OCI-LY1 (cell line): ENCODE measurements at regions not wholly inside any gene's neighbourhood (a gene's known extent, or its start where the extent isn't known, plus 50 kb on each side); places are given as distances from the start of the nearest gene placed in this dataset.

Experiments used
- H2AFZ ChIP-seq: fragments of 200-600 bp; sonication (generic), shearing (Covaris generic); 2 replicates; pipeline ENCODE4 v1.6.0; 2014; ENCODE audit warnings: antibody characterized with exemption, mild to moderate bottlenecking, low read length
- H3F3A ChIP-seq: fragments of 200-600 bp; sonication (generic), shearing (Covaris generic); 2 replicates; pipeline ENCODE4 v1.6.0; 2014; ENCODE audit warnings: mild to moderate bottlenecking, antibody characterized with exemption, low read length, moderate library complexity; ENCODE audit not compliant: insufficient read depth
- H3K27ac ChIP-seq: fragments of 200-600 bp; sonication (generic); 2 replicates; pipeline ENCODE4 v1.5.1; 2014; ENCODE audit warnings: low read length, mixed run types, mild to moderate bottlenecking, low read depth; ENCODE audit not compliant: poor library complexity, severe bottlenecking
- H3K27me3 ChIP-seq: fragments of 200-600 bp; sonication (generic); 2 replicates; pipeline ENCODE4 v1.6.0; 2014; ENCODE audit warnings: antibody characterized with exemption, mild to moderate bottlenecking, low read length, moderate library complexity; ENCODE audit not compliant: insufficient read depth
- H3K36me3 ChIP-seq: fragments of 200-600 bp; sonication (generic); 2 replicates; pipeline ENCODE4 v1.6.1; 2014; ENCODE audit warnings: mild to moderate bottlenecking, antibody characterized with exemption, low read length, moderate library complexity, mixed read lengths; ENCODE audit not compliant: insufficient read depth
- H3K4me1 ChIP-seq: fragments of 200-600 bp; sonication (generic); 2 replicates; pipeline ENCODE4 v1.5.1; 2014; ENCODE audit warnings: mild to moderate bottlenecking, low read length, moderate library complexity; ENCODE audit not compliant: insufficient read depth, severe bottlenecking
- H3K4me2 ChIP-seq: fragments of 200-600 bp; sonication (generic), shearing (Covaris generic); 2 replicates; pipeline ENCODE4 v1.6.1; 2014; ENCODE audit warnings: low read length
- H3K4me3 ChIP-seq: fragments of 200-600 bp; sonication (generic); 2 replicates; pipeline ENCODE4 v1.5.1; 2014; ENCODE audit warnings: low read length, low read depth, mild to moderate bottlenecking, mixed read lengths; ENCODE audit not compliant: poor library complexity, severe bottlenecking
- H3K79me2 ChIP-seq: fragments of 200-600 bp; shearing (Covaris generic); 2 replicates; pipeline ENCODE4 v1.6.1; 2016; ENCODE audit warnings: mixed run types, low read length, mixed read lengths; ENCODE audit not compliant: insufficient read depth
- H3K9ac ChIP-seq: fragments of 200-600 bp; sonication (generic), shearing (Covaris generic); 2 replicates; pipeline ENCODE4 v1.6.1; 2014; ENCODE audit warnings: mild to moderate bottlenecking, low read length, mixed read lengths
- H3K9me2 ChIP-seq: fragments of 200-600 bp; sonication (generic), shearing (Covaris generic); 2 replicates; pipeline ENCODE4 v1.6.1; 2014; ENCODE audit warnings: low read depth, mild to moderate bottlenecking, low read length, mixed read lengths
- H3K9me3 ChIP-seq: fragments of 200-600 bp; shearing (Covaris generic); 2 replicates; pipeline ENCODE4 v1.6.1; 2014; ENCODE audit warnings: low read length, mixed read lengths
- H4K20me1 ChIP-seq: fragments of 200-600 bp; sonication (generic), shearing (Covaris generic); 2 replicates; pipeline ENCODE4 v1.6.0; 2016; ENCODE audit warnings: mild to moderate bottlenecking, low read length; ENCODE audit not compliant: insufficient read depth
- CTCF ChIP-seq: fragments of 200-600 bp; sonication (generic), shearing (Covaris generic); IDR thresholded peaks from 2 replicates; pipeline ENCODE4 v1.5.1; 2017; ENCODE audit warnings: mild to moderate bottlenecking, antibody characterized with exemption, low read length, moderate library complexity, mixed read lengths
- EZH2 ChIP-seq: fragments of 200-600 bp; sonication (generic), shearing (Covaris generic); IDR thresholded peaks from 2 replicates; pipeline ENCODE4 v1.8.0; 2017; ENCODE audit warnings: borderline replicate concordance, mixed run types, mild to moderate bottlenecking, antibody characterized with exemption, low read length, moderate library complexity, mixed read lengths

DNA sequence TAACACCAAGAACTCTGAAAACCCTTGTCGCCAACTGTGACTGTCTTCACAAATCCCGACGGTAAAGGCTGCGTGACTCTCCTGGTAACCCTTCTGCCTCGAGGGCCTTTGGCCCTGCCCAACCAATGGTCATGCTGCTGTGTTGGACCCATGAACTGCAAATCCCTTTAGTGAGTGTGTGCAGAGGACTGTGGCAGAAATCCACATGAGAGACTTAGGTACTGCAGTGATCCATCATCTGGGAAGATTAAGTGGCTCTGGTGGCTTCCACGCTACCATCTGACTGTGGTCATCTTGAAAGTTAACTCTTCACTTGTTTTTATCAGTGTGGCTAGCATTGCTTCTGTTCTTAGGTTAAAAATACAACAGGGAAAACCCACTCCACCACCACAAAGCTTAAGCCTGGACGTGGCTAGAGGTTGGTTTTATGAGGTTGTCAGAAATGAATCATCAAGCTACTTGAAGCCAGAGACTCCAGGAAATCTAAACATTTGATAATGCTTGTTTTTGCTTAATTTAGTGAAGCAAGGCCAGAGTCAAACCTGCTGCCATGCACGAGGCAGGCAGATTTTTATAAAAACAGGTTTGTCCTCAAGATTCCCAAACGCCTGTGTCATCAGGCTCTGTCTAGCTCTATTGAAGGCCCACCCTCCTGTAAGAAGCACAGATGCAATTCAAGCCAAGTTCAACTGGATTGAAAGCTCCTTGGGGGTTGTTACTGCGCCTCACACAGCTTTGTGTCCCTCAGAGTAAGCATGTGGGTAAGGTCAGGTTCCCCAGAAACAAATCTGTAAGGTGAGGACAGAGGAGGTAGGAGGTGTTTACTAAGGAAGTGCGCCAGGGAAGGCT lies 52.7 kb upstream of the ERCC6L2 start:
- Histone ChIP-seq H3K9me3 (no peaks in the 10 kb centered on the region), H3K27ac (no peak overlapping the region), H3K9me2 (no peaks in the 10 kb centered on the region), H3K79me2 (no peaks in the 10 kb centered on the region), H3K4me2 (no peak overlapping the region), H4K20me1 (no peaks in the 10 kb centered on the region), H3K9ac (no peak overlapping the region), H3K27me3 (no peaks in the 10 kb centered on the region), H3F3A (no peaks in the 10 kb centered on the region), H3K4me3 (no peak overlapping the region), H3K4me1 (no peaks in the 10 kb centered on the region), H2AFZ (no peak overlapping the region), H3K36me3 (no peaks in the 10 kb centered on the region)
- TF ChIP-seq EZH2 = no peak
- no peak for TF ChIP-seq CTCF

DNA sequence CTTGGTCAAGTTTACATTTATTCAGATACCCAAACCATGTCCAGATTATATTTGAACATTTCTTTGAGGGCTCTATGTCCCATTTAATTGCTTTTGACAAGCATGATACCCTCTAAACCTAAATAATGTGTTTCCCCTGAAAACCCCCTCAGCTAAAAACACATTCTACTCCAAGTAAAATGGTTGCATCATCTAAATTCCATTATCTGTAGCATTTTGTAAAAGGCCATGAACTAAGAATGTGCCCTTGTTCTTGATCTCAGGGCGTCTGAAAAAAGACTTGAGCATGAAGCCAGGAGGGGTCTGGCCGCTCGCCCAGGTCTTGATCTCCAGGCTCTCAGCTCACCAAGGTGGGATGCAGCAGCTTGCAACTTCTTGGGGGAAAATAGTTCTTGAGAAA lies 53.5 kb upstream of the ERCC6L2 start:
- Histone ChIP-seq H3K4me1 (no peaks in the 10 kb centered on the region), H3K9me2 (no peaks in the 10 kb centered on the region), H3K27ac (no peak overlapping the region), H3K27me3 (no peaks in the 10 kb centered on the region), H3K4me3 (no peak overlapping the region), H3F3A (no peaks in the 10 kb centered on the region), H3K4me2 (no peak overlapping the region), H4K20me1 (no peaks in the 10 kb centered on the region), H3K36me3 (no peaks in the 10 kb centered on the region), H3K9me3 (no peaks in the 10 kb centered on the region), H3K79me2 (no peaks in the 10 kb centered on the region), H3K9ac (no peak overlapping the region), H2AFZ (no peak overlapping the region)
- TF ChIP-seq CTCF = no peak
- no peak for TF ChIP-seq EZH2

DNA sequence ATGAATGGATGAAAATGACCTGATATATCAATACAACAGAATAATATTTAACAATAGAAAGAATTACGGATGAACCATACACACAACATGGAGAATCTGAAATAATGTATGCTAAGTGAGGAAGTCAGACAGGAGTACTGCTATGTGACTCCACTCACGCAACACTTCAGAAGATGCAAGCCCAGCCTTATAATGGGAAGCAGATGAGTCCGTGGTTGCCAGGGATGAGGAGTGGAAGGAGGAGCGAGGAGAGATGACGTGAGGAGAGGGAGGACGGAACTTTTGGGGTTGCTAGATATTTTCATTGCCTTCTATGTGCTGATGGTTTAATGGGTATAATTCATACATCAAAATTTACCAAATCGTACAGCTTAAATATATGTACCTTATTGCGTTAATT lies 55.4 kb upstream of the ERCC6L2 start:
- Histone ChIP-seq H3K4me1 (no peaks in the 10 kb centered on the region), H3K9me3 (no peaks in the 10 kb centered on the region), H3K36me3 (no peaks in the 10 kb centered on the region), H3F3A (no peaks in the 10 kb centered on the region), H3K79me2 (no peaks in the 10 kb centered on the region), H3K9me2 (no peaks in the 10 kb centered on the region), H3K9ac (no peak overlapping the region), H2AFZ (no peak overlapping the region), H3K4me2 (no peak overlapping the region), H3K4me3 (no peak overlapping the region), H4K20me1 (no peaks in the 10 kb centered on the region), H3K27ac (no peak overlapping the region), H3K27me3 (no peaks in the 10 kb centered on the region)
- no peak for TF ChIP-seq CTCF
- TF ChIP-seq EZH2 = no peak
